Body of pancreas (tissue), 4 donors: ENCODE measurements at regions not wholly inside any gene's neighbourhood (a gene's known extent, or its start where the extent isn't known, plus 50 kb on each side); places are given as distances from the start of the nearest gene placed in this dataset.

Experiments
- ATAC-seq: fragments of 150-250 bp; one replicate; pipeline ENCODE4 v1.9.1; 2016
- DNase-seq, 4 donors: peaks; one replicate each; pipeline ENCODE4 v3.0.0-alpha.2; 2019
- H3K27ac ChIP-seq, 4 donors: fragments of 200-600 bp; sonication (generic); 1 replicate in 3 of 4; 2 replicates in 1 of 4; pipeline versions ENCODE4 v1.5.1 to v1.6.1; 2016 to 2019; ENCODE audit warnings: mild to moderate bottlenecking in 1 of 4, mixed read lengths in 1 of 4, moderate library complexity in 1 of 4
- H3K27me3 ChIP-seq, 2 donors: fragments of 200-600 bp; sonication (generic); one replicate each; pipeline ENCODE4 v1.6.0; 2016; ENCODE audit warnings: mild to moderate bottlenecking in 1 of 2
- H3K36me3 ChIP-seq, 2 donors: fragments of 200-600 bp; sonication (generic); replicated peaks in 1 of 2; 2 replicates each; pipeline ENCODE4 v1.5.1; 2016; ENCODE audit warnings: low read depth in 2 of 2; ENCODE audit not compliant: insufficient read depth in 1 of 2
- H3K4me1 ChIP-seq: fragments of 200-600 bp; sonication (generic); one replicate; pipeline ENCODE4 v1.6.0; 2016
- H3K4me3 ChIP-seq, 2 donors: fragments of 200-600 bp; sonication (generic); 1 replicate in 1 of 2; 2 replicates in 1 of 2; pipeline ENCODE4 v1.5.1; 2016 to 2019
- H3K9me3 ChIP-seq, 3 donors: fragments of 200-600 bp; sonication (generic); 1 replicate in 2 of 3; 2 replicates in 1 of 3; pipeline ENCODE4 v1.5.1; 2016
- CTCF ChIP-seq, 7 experiments: fragments of 450-650 bp in 4 of 7; fragments of 200-600 bp in 3 of 7; sonication (generic) in 3 of 7; IDR thresholded peaks; one replicate each; pipeline ENCODE4 v1.5.1; 2016 to 2019; ENCODE audit warnings: antibody characterized with exemption in 7 of 7
- POLR2A ChIP-seq, 3 donors: fragments of 450-650 bp; IDR thresholded peaks; one replicate each; pipeline ENCODE4 v1.6.1; 2016; ENCODE audit warnings: antibody characterized with exemption in 3 of 3, mild to moderate bottlenecking in 2 of 3
- WGBS, 2 donors: methylation state at CpG; one replicate each; pipeline ENCODE4 v1.1.5; 2017; 5-methylcytosine and 5-hydroxymethylcytosine counted together
- intact Hi-C: fragments of 100-400 bp; cut with DNase I; formaldehyde crosslinking; loops from one replicate; pipeline ENCODE4 v1.15.1; 2023

GRCh38 chr16:73817526-73818324 is 478.9 kb upstream of the PSMD7 start:
- ATAC-seq = no peak
- WGBS, 2 donors = 35 to 37% methylated on average over 13 of the region's 13 CpGs
- TF ChIP-seq POLR2A (IDR thresholded peaks at IDR 0.05) (no peak), CTCF (IDR thresholded peaks at IDR 0.05) (no peak)
- peaks cover 6% of the 10 kb centered on the region for H3K4me1 ChIP-seq
- intact Hi-C loops = no loop called here
- peak in 2 of 4 donors; percentile 6 to 8 for DNase-seq
- no peaks in the 10 kb centered on the region for H3K27me3 ChIP-seq
- no peak overlapping the region for H3K4me3 ChIP-seq
- no peaks in the 10 kb centered on the region for H3K9me3 ChIP-seq
- no peaks in the 10 kb centered on the region for H3K36me3 ChIP-seq
- H3K27ac ChIP-seq = no peak overlapping the region

GRCh38 chr16:73813527-73813926 is 483.1 kb upstream of the PSMD7 start:
- no peak for TF ChIP-seq POLR2A (IDR thresholded peaks at IDR 0.05)
- DNase-seq (no peak), ATAC-seq (no peak)
- intact Hi-C loops = no loop called here
- Histone ChIP-seq H3K9me3 (no peaks in the 10 kb centered on the region), H3K27ac (no peak overlapping the region), H3K4me1 (peaks cover 6% of the 10 kb centered on the region), H3K4me3 (no peak overlapping the region), H3K36me3 (no peaks in the 10 kb centered on the region), H3K27me3 (no peaks in the 10 kb centered on the region)
- 44 to 50% methylated on average over 7 of the region's 7 CpGs for WGBS, 2 donors

- no peaks in the 10 kb centered on the region for H3K4me1 ChIP-seq
- H3K27me3 ChIP-seq = no peaks in the 10 kb centered on the region
- H3K36me3 ChIP-seq = no peaks in the 10 kb centered on the region
- no peak overlapping the region for H3K27ac ChIP-seq
- no peak overlapping the region for H3K4me3 ChIP-seq
- ATAC-seq (no peak), DNase-seq (no peak)
- no peaks in the 10 kb centered on the region for H3K9me3 ChIP-seq
- TF ChIP-seq POLR2A (IDR thresholded peaks at IDR 0.05) (no peak), CTCF (IDR thresholded peaks at IDR 0.05) (no peak)
- intact Hi-C loops = no loop called here
- 71 to 85% methylated on average over 1 of the region's 1 CpG for WGBS, 2 donors
These were observed 492.2 kb upstream of the PSMD7 start for GRCh38 chr16:73804456-73804855.

- Histone ChIP-seq H3K4me3 (no peak overlapping the region), H3K36me3 (no peaks in the 10 kb centered on the region), H3K27me3 (no peaks in the 10 kb centered on the region), H3K9me3 (no peaks in the 10 kb centered on the region), H3K4me1 (no peaks in the 10 kb centered on the region), H3K27ac (no peak overlapping the region)
- intact Hi-C loops = no loop called here
- TF ChIP-seq POLR2A (IDR thresholded peaks at IDR 0.05) (no peak), CTCF (IDR thresholded peaks at IDR 0.05) (no peak)
- ATAC-seq (no peak), DNase-seq (no peak)
- 63 to 68% methylated on average over 5 of the region's 5 CpGs for WGBS, 2 donors
These were observed 498.1 kb upstream of the PSMD7 start for GRCh38 chr16:73798471-73798870.

- no peak for TF ChIP-seq POLR2A (IDR thresholded peaks at IDR 0.05)
- no peak for TF ChIP-seq CTCF (IDR thresholded peaks at IDR 0.05)
- 100% methylated on average over 1 of the region's 1 CpG for WGBS, 2 donors
- Histone ChIP-seq H3K27ac (no peak overlapping the region), H3K36me3 (no peaks in the 10 kb centered on the region), H3K27me3 (no peaks in the 10 kb centered on the region), H3K9me3 (no peaks in the 10 kb centered on the region), H3K4me1 (no peaks in the 10 kb centered on the region), H3K4me3 (no peak overlapping the region)
- no peak for DNase-seq
- no peak for ATAC-seq
- intact Hi-C loops = no loop called here
These were observed 499.5 kb upstream of the PSMD7 start for GRCh38 chr16:73797115-73797514.
